ENCODE measurements at regions not wholly inside any gene's neighbourhood (a gene's known extent, or its start where the extent isn't known, plus 50 kb on each side); places are given as distances from the start of the nearest gene placed in this dataset.

GRCh38 chr11:71144736-71145135 is 107.6 kb downstream of the SHANK2 start:
- Histone ChIP-seq H3K27me3 (ENCODE audit: control insufficient read depth in 4 of 4, insufficient read depth in 4 of 4, low read length in 3 of 4) (no peaks in the 10 kb centered on the region), H3K9ac (ENCODE audit: low read depth in 1 of 2, low read length in 2 of 2) (no peak overlapping the region), H3K4me1 (ENCODE audit: control insufficient read depth in 4 of 4, insufficient read depth in 4 of 4, low read length in 3 of 4) (peaks cover 0 to 8% (median 6%) of the 10 kb centered on the region in 4 donors), H3K4me3 (ENCODE audit: low read depth in 1 of 3, low read length in 3 of 3) (no peak overlapping the region), H3K9me3 (ENCODE audit: control insufficient read depth in 4 of 4, low read length in 3 of 4) (no peaks in the 10 kb centered on the region), H3K36me3 (ENCODE audit: control insufficient read depth in 4 of 4, insufficient read depth in 3 of 4, low read depth in 1 of 4, low read length in 3 of 4) (peaks cover 0 to 8% (median 3%) of the 10 kb centered on the region in 4 donors), H3K27ac (ENCODE audit: low read depth in 1 of 2, low read length in 2 of 2) (no peak overlapping the region)
- no peak for DNase-seq (ENCODE audit: low spot score)
- TF ChIP-seq HNF4A (conservative IDR thresholded peaks at IDR 0.05), result no peak
- TF ChIP-seq FOXA2 (IDR thresholded peaks at IDR 0.05), result no peak
- no peak for TF ChIP-seq ZBTB33 (IDR thresholded peaks at IDR 0.05)
- no peak for TF ChIP-seq NR2F2 (IDR thresholded peaks at IDR 0.05)
- no peak for TF ChIP-seq RXRA (IDR thresholded peaks at IDR 0.05)
- TF ChIP-seq JUND (IDR thresholded peaks at IDR 0.05), result no peak
- no peak for TF ChIP-seq CTCF (IDR thresholded peaks at IDR 0.05; ENCODE audit: low read depth, low read length, missing input control)
- TF ChIP-seq REST (IDR thresholded peaks at IDR 0.05), result no peak
- no peak for TF ChIP-seq FOXA1 (IDR thresholded peaks at IDR 0.05)
- no peak for TF ChIP-seq SP1 (IDR thresholded peaks at IDR 0.05)
- no peak for TF ChIP-seq TAF1 (conservative IDR thresholded peaks at IDR 0.05)
- no peak for TF ChIP-seq MAX (IDR thresholded peaks at IDR 0.05)
- 88% methylated on average over 5 of the region's 5 CpGs for WGBS

- Histone ChIP-seq H3K9ac (ENCODE audit: low read depth in 1 of 2, low read length in 2 of 2) (no peak overlapping the region), H3K4me1 (ENCODE audit: control insufficient read depth in 4 of 4, insufficient read depth in 4 of 4, low read length in 3 of 4) (peaks cover 0 to 11% (median 9%) of the 10 kb centered on the region in 4 donors), H3K4me3 (ENCODE audit: low read depth in 1 of 3, low read length in 3 of 3) (no peak overlapping the region), H3K9me3 (ENCODE audit: control insufficient read depth in 4 of 4, low read length in 3 of 4) (no peaks in the 10 kb centered on the region), H3K36me3 (ENCODE audit: control insufficient read depth in 4 of 4, insufficient read depth in 3 of 4, low read depth in 1 of 4, low read length in 3 of 4) (peaks cover 0 to 8% (median 3%) of the 10 kb centered on the region in 4 donors), H3K27me3 (ENCODE audit: control insufficient read depth in 4 of 4, insufficient read depth in 4 of 4, low read length in 3 of 4) (no peaks in the 10 kb centered on the region), H3K27ac (ENCODE audit: low read depth in 1 of 2, low read length in 2 of 2) (no peak overlapping the region)
- 90% methylated on average over 5 of the region's 5 CpGs for WGBS
- no peak for DNase-seq (ENCODE audit: low spot score)
- no peak for TF ChIP-seq TAF1 (conservative IDR thresholded peaks at IDR 0.05)
- no peak for TF ChIP-seq HNF4A (conservative IDR thresholded peaks at IDR 0.05)
- TF ChIP-seq JUND (IDR thresholded peaks at IDR 0.05), result no peak
- TF ChIP-seq EGR1 (IDR thresholded peaks at IDR 0.05; ENCODE audit: low read depth in 2 of 2), result no peak
These were observed 108.4 kb downstream of the SHANK2 start for GRCh38 chr11:71144010-71144409.

Measured in liver (tissue), 8 donors.